Trophoblast cell (in vitro differentiated cells and primary cell): ENCODE measurements at regions not wholly inside any gene's neighbourhood (a gene's known extent, or its start where the extent isn't known, plus 50 kb on each side); places are given as distances from the start of the nearest gene placed in this dataset.
A peak's percentile ranks its signal among the peaks of the same experiment; 100 is the strongest.

Experiments
- DNase-seq, 2 donors: peaks; one replicate each; pipeline ENCODE4 v3.0.0-alpha.2; 2016
- H2AFZ ChIP-seq: 2 replicates; pipeline ENCODE4 v1.6.1; 2013; ENCODE audit warnings: low read length, moderate library complexity, mild to moderate bottlenecking; ENCODE audit not compliant: insufficient read depth, poor library complexity
- H2AK5ac ChIP-seq: 2 replicates; pipeline ENCODE4 v1.6.1; 2013; ENCODE audit warnings: mild to moderate bottlenecking, low read length
- H2BK120ac ChIP-seq: 2 replicates; pipeline ENCODE4 v1.6.1; 2013; ENCODE audit warnings: low read length, mild to moderate bottlenecking, moderate library complexity; ENCODE audit not compliant: insufficient read depth, poor library complexity
- H2BK12ac ChIP-seq: 2 replicates; pipeline ENCODE4 v1.6.1; 2013; ENCODE audit warnings: mild to moderate bottlenecking, low read length, moderate library complexity
- H2BK5ac ChIP-seq: 2 replicates; pipeline ENCODE4 v1.6.1; 2013; ENCODE audit warnings: low read length, low read depth, moderate library complexity, mild to moderate bottlenecking; ENCODE audit not compliant: poor library complexity
- H3K14ac ChIP-seq: 2 replicates; pipeline ENCODE4 v1.6.1; 2013; ENCODE audit warnings: mild to moderate bottlenecking, low read length
- H3K18ac ChIP-seq: 2 replicates; pipeline ENCODE4 v1.6.1; 2013; ENCODE audit warnings: mild to moderate bottlenecking, low read length
- H3K23ac ChIP-seq: 2 replicates; pipeline ENCODE4 v1.6.1; 2013; ENCODE audit warnings: low read length
- H3K27ac ChIP-seq: 2 replicates; pipeline ENCODE4 v1.5.1; 2013; ENCODE audit warnings: low read depth, mild to moderate bottlenecking, inconsistent platforms, low read length, moderate library complexity
- H3K27me3 ChIP-seq: 2 replicates; pipeline ENCODE4 v1.6.1; 2013; ENCODE audit warnings: inconsistent platforms, mild to moderate bottlenecking, low read length, moderate library complexity; ENCODE audit not compliant: insufficient read depth
- H3K36me3 ChIP-seq, 2 experiments: 1 replicate in 1 of 2; 2 replicates in 1 of 2; pipeline ENCODE4 v1.6.1; 2013; ENCODE audit warnings: low read length in 2 of 2, mild to moderate bottlenecking in 2 of 2, moderate library complexity in 1 of 2; ENCODE audit not compliant: insufficient read depth in 2 of 2, control insufficient read depth in 1 of 2
- H3K4ac ChIP-seq: 2 replicates; pipeline ENCODE4 v1.6.1; 2013; ENCODE audit warnings: low read depth, mild to moderate bottlenecking, low read length, moderate library complexity
- H3K4me1 ChIP-seq, 2 experiments: 1 replicate in 1 of 2; 2 replicates in 1 of 2; pipeline ENCODE4 v1.6.1; 2013; ENCODE audit warnings: low read length in 2 of 2, mild to moderate bottlenecking in 2 of 2, moderate library complexity in 1 of 2; ENCODE audit not compliant: insufficient read depth in 2 of 2, control insufficient read depth in 1 of 2
- H3K4me2 ChIP-seq: 2 replicates; pipeline ENCODE4 v1.6.1; 2013; ENCODE audit warnings: inconsistent platforms, mild to moderate bottlenecking, low read length, moderate library complexity
- H3K4me3 ChIP-seq: 2 replicates; pipeline ENCODE4 v1.5.1; 2013; ENCODE audit warnings: mild to moderate bottlenecking, low read depth, low read length, inconsistent platforms
- H3K79me1 ChIP-seq: one replicate; pipeline ENCODE4 v1.6.1; 2013; ENCODE audit warnings: low read length
- H3K79me2 ChIP-seq: 2 replicates; pipeline ENCODE4 v1.6.1; 2013; ENCODE audit warnings: low read length, mild to moderate bottlenecking; ENCODE audit not compliant: control insufficient read depth, insufficient read depth, poor library complexity
- H3K9ac ChIP-seq: 2 replicates; pipeline ENCODE4 v1.6.1; 2013; ENCODE audit warnings: mild to moderate bottlenecking, low read length
- H3K9me3 ChIP-seq: 2 replicates; pipeline ENCODE4 v1.6.1; 2013; ENCODE audit warnings: low read depth, mild to moderate bottlenecking, control low read depth, inconsistent platforms, low read length; ENCODE audit not compliant: insufficient read depth
- H4K12ac ChIP-seq: 2 replicates; pipeline ENCODE4 v1.6.1; 2013; ENCODE audit warnings: low read depth, mild to moderate bottlenecking, low read length, moderate library complexity
- H4K8ac ChIP-seq: 2 replicates; pipeline ENCODE4 v1.6.1; 2013; ENCODE audit warnings: low read depth, mild to moderate bottlenecking, low read length, moderate library complexity
- H4K91ac ChIP-seq: one replicate; pipeline ENCODE4 v1.6.1; 2013; ENCODE audit warnings: low read depth, mild to moderate bottlenecking, low read length, moderate library complexity
- WGBS: extraction: QIAGEN DNeasy Blood & Tissue Kit; methylation state at CpG from one replicate; pipeline ENCODE4 v1.1.7; 2013; ENCODE audit warnings: missing lambda C conversion rate; ENCODE audit not compliant: insufficient read length, insufficient coverage; ENCODE audit errors: extremely low coverage; 5-methylcytosine and 5-hydroxymethylcytosine counted together

DNA sequence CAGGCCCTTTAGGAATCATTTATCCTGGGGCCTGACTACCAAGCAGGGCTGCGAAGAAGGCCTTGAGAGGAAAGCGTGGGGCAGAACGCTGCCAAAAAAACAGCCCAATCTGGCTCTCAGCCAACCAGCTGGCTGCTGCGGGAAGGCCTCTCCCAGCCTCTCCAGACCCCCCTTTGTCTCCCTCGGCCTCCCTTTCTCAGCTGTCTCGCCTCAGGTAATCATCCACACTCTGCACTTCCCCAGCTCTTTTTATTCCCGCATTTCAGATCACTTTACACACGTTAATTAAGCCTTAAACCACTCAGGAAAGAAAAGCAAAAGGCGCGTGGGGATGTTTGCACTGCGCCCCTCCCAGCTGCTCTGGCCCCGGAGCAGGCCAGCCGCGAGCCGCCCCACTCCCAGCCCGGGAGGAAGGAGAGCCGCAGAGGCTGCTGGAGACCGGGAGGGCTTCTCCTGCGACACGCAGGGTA is 208.2 kb upstream of the FOXN3 start:
- H3K36me3 ChIP-seq, result no peaks in the 10 kb centered on the region
- H3K14ac ChIP-seq, result no peak overlapping the region
- WGBS, result no CpG with 5 or more reads among the region's 20 CpGs

DNA sequence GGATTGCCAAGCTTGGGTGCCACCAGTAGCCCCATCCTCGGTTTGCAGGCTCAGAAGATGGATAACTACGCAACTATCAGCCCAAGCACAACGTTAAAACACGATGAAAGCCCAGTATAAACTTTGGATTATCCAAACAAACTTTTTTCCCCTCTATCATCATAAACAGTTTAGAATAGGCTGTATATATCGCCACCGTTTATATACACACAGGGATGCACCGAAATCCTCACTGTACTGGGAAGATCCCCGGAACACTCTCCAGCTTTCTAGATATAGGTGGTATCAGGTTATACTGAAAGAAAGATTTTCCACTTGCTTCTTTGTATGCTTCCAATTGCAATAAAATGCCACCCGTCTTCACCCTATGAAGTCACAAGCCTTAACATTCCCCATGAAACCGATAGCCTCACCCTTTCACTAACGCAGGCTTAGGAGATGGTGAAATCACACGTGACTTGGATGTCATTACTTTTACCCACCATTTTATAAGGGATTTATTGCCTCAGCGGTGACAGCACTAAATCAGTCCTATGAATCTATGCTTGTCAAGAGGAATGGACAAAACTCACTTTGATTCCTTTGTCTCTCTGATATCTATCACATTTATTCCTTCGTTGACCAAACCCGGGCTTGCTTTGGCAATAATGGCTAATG is 207.6 kb upstream of the FOXN3 start:
- no peak overlapping the region for H3K4me2 ChIP-seq
- no peak overlapping the region for H2BK120ac ChIP-seq
- no peak overlapping the region for H4K12ac ChIP-seq
- no peak overlapping the region for H3K14ac ChIP-seq
- H2AFZ ChIP-seq, result no peak overlapping the region
- no peaks in the 10 kb centered on the region for H3K27me3 ChIP-seq
- H3K79me2 ChIP-seq, result no peaks in the 10 kb centered on the region
- H3K9me3 ChIP-seq, result no peaks in the 10 kb centered on the region
- no peaks in the 10 kb centered on the region for H3K79me1 ChIP-seq
- H3K23ac ChIP-seq, result no peak overlapping the region
- no peak overlapping the region for H3K4me3 ChIP-seq
- H2BK12ac ChIP-seq, result no peak overlapping the region
- no peak overlapping the region for H3K18ac ChIP-seq
- H2AK5ac ChIP-seq, result no peak overlapping the region
- H3K36me3 ChIP-seq, result no peaks in the 10 kb centered on the region
- no peak overlapping the region for H2BK5ac ChIP-seq
- H3K4ac ChIP-seq, result no peak overlapping the region
- no peak overlapping the region for H4K91ac ChIP-seq
- no peak overlapping the region for H3K9ac ChIP-seq
- H3K4me1 ChIP-seq, result peaks cover 0 to 5% of the 10 kb centered on the region in 2 experiments
- H3K27ac ChIP-seq, result no peak overlapping the region
- WGBS, result no CpG with 5 or more reads among the region's 15 CpGs
- DNase-seq, result no peak
- no peak overlapping the region for H4K8ac ChIP-seq

More for the DNA sequence above, 208.2 kb upstream of the FOXN3 start:
- H3K27ac ChIP-seq, result no peak overlapping the region
- no peak overlapping the region for H2BK12ac ChIP-seq
- H3K4me3 ChIP-seq, result no peak overlapping the region
- no peak overlapping the region for H4K8ac ChIP-seq
- no peak overlapping the region for H3K23ac ChIP-seq
- no peak overlapping the region for H2BK5ac ChIP-seq
- no peaks in the 10 kb centered on the region for H3K79me1 ChIP-seq
- H3K4me1 ChIP-seq, result peaks cover 0 to 6% of the 10 kb centered on the region in 2 experiments
- no peak overlapping the region for H4K12ac ChIP-seq
- H2BK120ac ChIP-seq, result no peak overlapping the region
- no peak overlapping the region for H2AK5ac ChIP-seq
- H3K79me2 ChIP-seq, result no peaks in the 10 kb centered on the region
- H3K18ac ChIP-seq, result no peak overlapping the region
- no peak overlapping the region for H3K4ac ChIP-seq
- no peaks in the 10 kb centered on the region for H3K27me3 ChIP-seq
- H3K4me2 ChIP-seq, result no peak overlapping the region
- no peak overlapping the region for H2AFZ ChIP-seq
- DNase-seq, result no peak
- no peak overlapping the region for H3K9ac ChIP-seq
- no peak overlapping the region for H4K91ac ChIP-seq
- H3K9me3 ChIP-seq, result no peaks in the 10 kb centered on the region

DNA sequence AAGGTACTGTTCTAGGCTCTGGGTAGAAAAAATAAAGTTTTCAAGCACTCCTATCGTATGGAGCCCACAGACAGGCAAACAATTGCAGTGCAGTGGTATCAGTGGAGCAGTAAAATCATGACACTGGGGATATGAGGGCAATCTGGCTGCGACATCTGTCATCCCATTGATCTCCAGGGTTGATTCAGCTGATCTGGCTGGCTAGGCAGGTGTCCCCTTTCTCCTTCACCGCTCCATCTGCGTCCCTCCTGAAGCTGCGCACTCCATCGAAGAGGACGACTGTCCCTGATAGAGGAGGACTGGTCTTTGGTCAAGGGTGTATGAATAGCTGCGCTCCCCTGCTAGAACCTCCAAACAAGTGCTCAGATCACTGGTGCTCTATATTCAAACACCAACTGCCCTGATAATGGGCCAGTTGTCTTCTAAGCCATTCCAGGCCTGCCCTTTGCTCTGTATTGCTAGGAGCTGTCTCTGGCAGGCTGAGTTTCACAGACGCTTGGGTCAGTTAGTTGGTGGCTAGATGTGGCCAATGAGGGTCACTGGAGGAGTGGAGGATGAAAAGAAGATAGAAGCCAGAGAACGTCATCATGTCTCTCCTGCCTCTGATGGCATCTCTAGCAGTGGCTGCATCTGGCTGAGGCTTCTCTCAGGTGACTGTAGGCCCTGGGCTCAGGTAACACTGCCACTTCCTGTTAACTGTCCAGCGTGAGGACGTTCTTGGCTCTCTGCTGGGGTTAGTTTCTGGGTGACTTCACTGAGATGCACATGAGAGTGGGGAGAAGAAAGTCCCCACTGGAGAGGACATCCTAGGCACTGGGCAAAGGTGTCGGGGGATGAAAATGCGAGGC is 205.0 kb upstream of the FOXN3 start:
- no peak overlapping the region for H4K8ac ChIP-seq
- no peak overlapping the region for H4K12ac ChIP-seq
- no peak overlapping the region for H3K23ac ChIP-seq
- no peak overlapping the region for H3K27ac ChIP-seq
- H3K79me2 ChIP-seq, result peaks cover 3% of the 10 kb centered on the region
- H2BK12ac ChIP-seq, result no peak overlapping the region
- WGBS, result no CpG with 5 or more reads among the region's 14 CpGs
- H3K9ac ChIP-seq, result no peak overlapping the region
- H3K9me3 ChIP-seq, result no peaks in the 10 kb centered on the region
- H2AFZ ChIP-seq, result no peak overlapping the region
- no peak overlapping the region for H3K18ac ChIP-seq
- H2BK120ac ChIP-seq, result no peak overlapping the region
- peaks cover 0 to 4% of the 10 kb centered on the region in 2 experiments for H3K4me1 ChIP-seq
- DNase-seq, result no peak
- H2AK5ac ChIP-seq, result no peak overlapping the region
- H4K91ac ChIP-seq, result no peak overlapping the region
- H3K79me1 ChIP-seq, result peaks cover 5% of the 10 kb centered on the region
- H3K36me3 ChIP-seq, result no peaks in the 10 kb centered on the region
- H3K4ac ChIP-seq, result no peak overlapping the region
- no peak overlapping the region for H3K4me2 ChIP-seq
- no peak overlapping the region for H3K14ac ChIP-seq
- no peaks in the 10 kb centered on the region for H3K27me3 ChIP-seq
- H2BK5ac ChIP-seq, result no peak overlapping the region
- no peak overlapping the region for H3K4me3 ChIP-seq

DNA sequence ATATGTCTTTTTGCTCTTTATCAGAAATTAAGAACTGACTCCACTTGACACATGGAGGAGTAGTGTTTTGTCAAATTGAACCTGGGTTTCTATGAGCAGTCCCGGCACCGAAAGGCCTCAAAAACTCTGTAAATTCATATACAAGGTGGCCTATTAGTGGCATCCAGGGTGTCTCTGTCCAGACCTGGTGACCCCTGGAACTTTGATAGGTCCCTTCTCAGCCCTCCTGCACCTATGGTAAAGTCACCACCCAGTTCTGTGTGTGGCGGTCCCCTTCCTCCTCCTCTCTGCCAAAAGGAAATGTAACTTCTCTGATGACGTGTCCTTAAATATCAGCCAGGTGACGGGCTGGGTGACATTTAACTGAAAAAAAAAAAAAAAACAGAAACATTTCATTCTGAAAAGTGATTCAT is 204.0 kb upstream of the FOXN3 start:
- Histone ChIP-seq H3K9ac (no peak overlapping the region), H2BK12ac (no peak overlapping the region), H4K8ac (no peak overlapping the region), H2AFZ (no peak overlapping the region), H3K79me1 (peaks cover 5% of the 10 kb centered on the region), H3K4me2 (no peak overlapping the region), H3K79me2 (peaks cover 3% of the 10 kb centered on the region), H2BK120ac (no peak overlapping the region), H3K4me1 (peaks cover 0 to 8% of the 10 kb centered on the region in 2 experiments), H3K18ac (no peak overlapping the region), H3K4me3 (no peak overlapping the region), H3K9me3 (no peaks in the 10 kb centered on the region), H3K23ac (no peak overlapping the region), H4K91ac (no peak overlapping the region), H4K12ac (no peak overlapping the region), H3K14ac (no peak overlapping the region), H3K27me3 (no peaks in the 10 kb centered on the region), H3K36me3 (no peaks in the 10 kb centered on the region), H3K27ac (no peak overlapping the region), H3K4ac (no peak overlapping the region), H2AK5ac (no peak overlapping the region), H2BK5ac (no peak overlapping the region)
- DNase-seq, result peak in 1 of 2 donors; percentile 58
- no CpG with 5 or more reads among the region's 5 CpGs for WGBS
